ENCODE measurements at regions not wholly inside any gene's neighbourhood (a gene's known extent, or its start where the extent isn't known, plus 50 kb on each side); places are given as distances from the start of the nearest gene placed in this dataset.
"Not testable (repeated sequence)": the region's sequence is repeated elsewhere in the genome, so short reads cannot be mapped to it uniquely, and the experiment has no call there.

DNA sequence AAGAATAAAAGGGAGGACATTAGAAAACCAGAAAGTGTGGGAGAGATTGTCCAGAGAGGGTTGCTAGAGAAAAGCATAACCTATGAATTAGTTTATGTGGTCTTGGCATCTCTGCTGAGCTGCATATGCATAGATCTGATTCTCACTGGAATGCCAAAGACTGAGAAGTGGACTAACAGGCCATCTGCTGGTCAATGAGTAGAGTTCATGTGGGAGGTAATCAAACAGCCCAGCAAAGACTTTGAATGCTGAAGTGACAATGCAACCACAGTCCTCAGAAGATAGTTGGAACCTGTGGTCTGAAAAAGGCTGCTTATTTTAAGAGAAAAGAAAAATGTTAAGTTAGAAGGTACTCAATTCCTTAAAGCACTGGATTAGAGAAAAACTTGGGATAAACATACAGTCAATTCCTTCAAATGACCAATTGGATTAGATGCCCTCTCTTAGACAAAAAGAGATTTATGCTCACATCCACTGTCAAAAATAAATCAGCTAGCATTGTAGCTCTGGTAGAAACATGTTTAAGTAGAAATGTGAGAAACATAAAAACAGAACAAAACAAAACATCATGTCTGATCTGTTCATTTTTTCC lies 382.8 kb downstream of the AMY1C start:
- Mint-ChIP-seq H3K4me1 (peaks cover 39% of the 10 kb centered on the region), H3K4me3 (no peak overlapping the region), H3K36me3 (ENCODE audit: low read depth) (no peaks in the 10 kb centered on the region), H3K9me3 (no peaks in the 10 kb centered on the region), H3K27ac (no peak overlapping the region), H3K27me3 (ENCODE audit: low read depth, poor library complexity) (no peaks in the 10 kb centered on the region)
- peak; percentile 17 for DNase-seq
- TF ChIP-seq, protein P1, sequence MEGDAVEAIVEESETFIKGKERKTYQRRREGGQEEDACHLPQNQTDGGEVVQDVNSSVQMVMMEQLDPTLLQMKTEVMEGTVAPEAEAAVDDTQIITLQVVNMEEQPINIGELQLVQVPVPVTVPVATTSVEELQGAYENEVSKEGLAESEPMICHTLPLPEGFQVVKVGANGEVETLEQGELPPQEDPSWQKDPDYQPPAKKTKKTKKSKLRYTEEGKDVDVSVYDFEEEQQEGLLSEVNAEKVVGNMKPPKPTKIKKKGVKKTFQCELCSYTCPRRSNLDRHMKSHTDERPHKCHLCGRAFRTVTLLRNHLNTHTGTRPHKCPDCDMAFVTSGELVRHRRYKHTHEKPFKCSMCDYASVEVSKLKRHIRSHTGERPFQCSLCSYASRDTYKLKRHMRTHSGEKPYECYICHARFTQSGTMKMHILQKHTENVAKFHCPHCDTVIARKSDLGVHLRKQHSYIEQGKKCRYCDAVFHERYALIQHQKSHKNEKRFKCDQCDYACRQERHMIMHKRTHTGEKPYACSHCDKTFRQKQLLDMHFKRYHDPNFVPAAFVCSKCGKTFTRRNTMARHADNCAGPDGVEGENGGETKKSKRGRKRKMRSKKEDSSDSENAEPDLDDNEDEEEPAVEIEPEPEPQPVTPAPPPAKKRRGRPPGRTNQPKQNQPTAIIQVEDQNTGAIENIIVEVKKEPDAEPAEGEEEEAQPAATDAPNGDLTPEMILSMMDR (IDR thresholded peaks at IDR 0.05) = peak; percentile 56

DNA sequence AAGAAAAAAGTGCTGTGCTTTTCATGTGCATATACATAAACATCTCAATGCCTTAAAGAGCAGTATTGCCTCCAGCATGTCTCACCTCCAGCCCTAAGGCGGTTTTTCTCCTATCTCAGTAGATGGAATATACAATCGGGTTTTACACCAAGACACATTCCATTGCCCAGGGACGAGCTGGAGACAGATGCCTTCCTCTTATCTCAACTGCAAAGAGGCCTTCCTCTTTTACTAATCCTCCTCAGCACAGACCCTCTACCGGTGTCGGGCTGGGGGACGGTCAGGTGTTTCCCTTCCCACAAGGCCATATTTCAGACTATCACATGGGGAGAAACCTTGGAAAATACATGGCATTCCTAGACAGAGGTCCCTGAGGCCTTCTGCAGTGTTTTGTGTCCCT lies 385.3 kb downstream of the AMY1C start:
- not testable (repeated sequence) for H3K4me3 Mint-ChIP-seq; H3K36me3 Mint-ChIP-seq (ENCODE audit: low read depth); H3K9me3 Mint-ChIP-seq; H3K27ac Mint-ChIP-seq; DNase-seq; H3K27me3 Mint-ChIP-seq (ENCODE audit: low read depth, poor library complexity)
- H3K4me1 Mint-ChIP-seq = peaks cover 39% of the 10 kb centered on the region

DNA sequence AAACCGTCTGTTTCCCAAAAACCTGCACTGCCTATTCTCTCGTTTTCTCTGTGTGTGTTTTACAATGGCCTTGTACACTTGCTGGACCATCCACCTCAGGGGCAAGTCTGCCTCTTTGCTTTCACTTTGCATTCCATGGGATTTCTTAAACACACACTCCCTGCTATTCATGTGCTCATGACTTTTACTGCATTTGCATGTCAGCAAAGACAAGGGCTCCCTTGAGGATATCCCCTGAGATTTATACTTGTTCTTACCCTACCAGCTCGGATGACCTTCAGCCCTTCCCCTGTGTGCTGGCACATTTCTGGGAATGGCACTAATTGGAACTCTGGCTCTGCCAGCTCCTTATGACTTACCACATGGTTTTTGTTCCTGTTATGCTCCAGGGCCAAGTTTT lies 386.9 kb downstream of the AMY1C start:
- peak; percentile 7 for DNase-seq
- Mint-ChIP-seq H3K36me3 (ENCODE audit: low read depth) (no peaks in the 10 kb centered on the region), H3K4me1 (peaks cover 39% of the 10 kb centered on the region), H3K27ac (peak overlapping the region; percentile 24), H3K4me3 (peak overlapping the region; percentile 27), H3K9me3 (no peaks in the 10 kb centered on the region), H3K27me3 (ENCODE audit: low read depth, poor library complexity) (no peaks in the 10 kb centered on the region)
- TF ChIP-seq, protein P1 (IDR thresholded peaks at IDR 0.05) = no peak

DNA sequence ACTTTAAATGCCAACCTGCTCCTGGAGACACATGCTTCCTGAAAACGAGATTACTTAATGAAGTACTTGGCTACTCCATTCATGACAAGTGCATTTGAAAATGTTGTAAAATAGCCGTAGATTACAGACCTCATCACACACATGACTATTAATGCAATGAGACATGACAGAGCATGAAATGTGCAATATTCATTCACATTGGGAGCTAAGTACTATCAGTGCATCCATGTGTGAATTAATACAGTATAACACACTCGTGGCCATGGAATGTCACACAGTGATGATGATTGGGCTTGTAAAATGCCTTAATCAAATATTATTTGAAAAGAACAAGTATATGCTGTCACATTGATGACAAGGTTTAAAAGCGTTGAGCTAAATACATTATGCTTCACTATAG lies 407.0 kb downstream of the AMY1C start:
- no peak for DNase-seq
- no peaks in the 10 kb centered on the region for H3K36me3 Mint-ChIP-seq (ENCODE audit: low read depth)
- TF ChIP-seq, protein P1 (IDR thresholded peaks at IDR 0.05) = no peak
- H3K27me3 Mint-ChIP-seq (ENCODE audit: low read depth, poor library complexity) = no peaks in the 10 kb centered on the region
- no peak overlapping the region for H3K27ac Mint-ChIP-seq
- peaks cover 12% of the 10 kb centered on the region for H3K9me3 Mint-ChIP-seq
- H3K4me1 Mint-ChIP-seq = no peaks in the 10 kb centered on the region
- H3K4me3 Mint-ChIP-seq = no peak overlapping the region

DNA sequence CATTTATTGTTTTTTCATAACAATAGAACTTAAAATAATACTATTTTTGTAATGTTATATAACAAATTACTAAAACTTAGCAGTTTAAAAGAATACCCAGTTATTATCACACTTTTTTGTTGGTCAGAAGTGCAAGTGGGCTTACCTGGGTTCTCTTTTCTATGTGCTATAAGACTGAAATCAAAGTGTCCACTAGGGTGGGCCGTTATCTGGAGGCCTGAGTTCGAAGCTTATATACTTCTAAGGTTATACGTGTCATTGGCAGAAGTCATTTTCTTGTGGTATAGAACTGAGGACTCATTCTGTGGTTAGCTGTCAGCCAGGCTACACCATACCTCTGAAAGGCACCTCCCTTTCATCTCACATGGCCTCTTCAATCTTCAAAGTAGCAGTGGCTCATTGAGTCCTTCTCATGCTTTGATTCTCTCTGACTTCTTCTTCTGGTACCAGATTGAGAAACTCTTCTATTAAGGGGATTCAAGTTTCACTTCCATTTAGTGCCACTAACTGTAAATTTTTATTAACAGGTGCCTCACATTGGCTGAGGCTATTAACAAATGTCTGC lies 414.3 kb downstream of the AMY1C start:
- no peak overlapping the region for H3K27ac Mint-ChIP-seq
- no peaks in the 10 kb centered on the region for H3K9me3 Mint-ChIP-seq
- DNase-seq = no peak
- H3K36me3 Mint-ChIP-seq (ENCODE audit: low read depth) = no peaks in the 10 kb centered on the region
- H3K4me3 Mint-ChIP-seq = no peak overlapping the region
- H3K27me3 Mint-ChIP-seq (ENCODE audit: low read depth, poor library complexity) = no peaks in the 10 kb centered on the region
- TF ChIP-seq, protein P1 (IDR thresholded peaks at IDR 0.05) = no peak
- H3K4me1 Mint-ChIP-seq = no peaks in the 10 kb centered on the region

DNA sequence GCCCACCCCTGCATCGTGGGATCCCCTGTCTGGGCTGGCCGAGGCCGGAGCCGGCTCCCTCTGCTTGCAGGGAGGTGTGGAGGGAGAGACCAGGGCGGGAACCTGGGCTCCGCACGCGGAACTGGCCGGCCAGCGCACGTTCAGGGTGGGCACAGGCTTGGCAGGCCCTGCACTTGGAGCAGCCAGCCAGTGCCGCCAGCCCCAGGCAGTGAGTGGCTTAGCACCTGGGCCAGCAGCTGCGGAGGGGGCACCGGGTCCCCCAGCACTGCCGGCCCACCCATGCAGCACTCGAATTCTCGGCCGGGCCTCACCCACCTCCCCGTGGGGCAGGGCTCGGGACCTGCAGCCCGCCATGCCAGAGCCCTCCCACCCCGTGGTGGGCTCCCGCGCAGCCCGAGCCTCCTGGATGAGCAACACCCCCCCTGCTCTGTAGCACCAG lies 422.6 kb downstream of the AMY1C start:
- Mint-ChIP-seq H3K4me1 (peaks cover 9% of the 10 kb centered on the region), H3K4me3 (no peak overlapping the region), H3K9me3 (peaks cover 18% of the 10 kb centered on the region), H3K27me3 (ENCODE audit: low read depth, poor library complexity) (no peaks in the 10 kb centered on the region), H3K27ac (no peak overlapping the region), H3K36me3 (ENCODE audit: low read depth) (no peaks in the 10 kb centered on the region)
- no peak for DNase-seq
- TF ChIP-seq, protein P1 (IDR thresholded peaks at IDR 0.05) = no peak

Data from nephron progenitor cell (in vitro differentiated cells).